GM23338 (cell line): ENCODE measurements at regions not wholly inside any gene's neighbourhood (a gene's known extent, or its start where the extent isn't known, plus 50 kb on each side); places are given as distances from the start of the nearest gene placed in this dataset.

Experiments
- ATAC-seq: fragments of 200-7000 bp; cut with Tn5 transposase; 3 replicates; pipeline ENCODE4 v1.9.1; 2020
- DNase-seq: peaks from one replicate; pipeline ENCODE4 v3.0.0-alpha.2; 2015; ENCODE audit warnings: low spot score
- H2AFZ ChIP-seq: fragments of 200-600 bp; sonication (generic); 2 replicates; pipeline ENCODE4 v1.8.0; 2016; ENCODE audit warnings: antibody characterized with exemption, mild to moderate bottlenecking, moderate library complexity
- H3F3A ChIP-seq: fragments of 200-600 bp; sonication (generic); replicated peaks from 2 replicates; pipeline ENCODE4 v1.8.0; 2017; ENCODE audit warnings: antibody characterized with exemption, mixed run types, low read depth
- H3K27ac ChIP-seq: fragments of 200-600 bp; sonication (generic); 2 replicates; pipeline ENCODE4 v1.6.1; 2016; ENCODE audit warnings: low read depth
- H3K27me3 ChIP-seq: fragments of 200-600 bp; sonication (generic); 2 replicates; pipeline ENCODE4 v1.8.0; 2016; ENCODE audit warnings: mild to moderate bottlenecking, mixed run types, moderate library complexity; ENCODE audit not compliant: insufficient read depth
- H3K36me3 ChIP-seq: fragments of 200-600 bp; sonication (generic); 2 replicates; pipeline ENCODE4 v1.8.0; 2016; ENCODE audit warnings: mild to moderate bottlenecking; ENCODE audit not compliant: insufficient read depth
- H3K4me1 ChIP-seq: fragments of 200-600 bp; sonication (generic); 2 replicates; pipeline ENCODE4 v1.8.0; 2016; ENCODE audit warnings: mild to moderate bottlenecking, moderate library complexity; ENCODE audit not compliant: insufficient read depth
- H3K4me2 ChIP-seq: fragments of 200-600 bp; sonication (generic); 2 replicates; pipeline ENCODE4 v1.7.1; 2017; ENCODE audit warnings: mixed run types
- H3K4me3 ChIP-seq: fragments of 200-600 bp; sonication (generic); 2 replicates; pipeline ENCODE4 v1.6.1; 2016; ENCODE audit warnings: mixed run types
- H3K79me2 ChIP-seq: fragments of 200-600 bp; sonication (generic); replicated peaks from 2 replicates; pipeline ENCODE4 v1.8.0; 2017; ENCODE audit warnings: mild to moderate bottlenecking; ENCODE audit not compliant: insufficient read depth
- H3K9me2 ChIP-seq: fragments of 200-600 bp; sonication (generic); 2 replicates; pipeline ENCODE4 v1.8.0; 2017; ENCODE audit not compliant: insufficient read depth
- H4K20me1 ChIP-seq: fragments of 200-600 bp; sonication (generic); replicated peaks from 2 replicates; pipeline ENCODE4 v1.8.0; 2017; ENCODE audit warnings: mild to moderate bottlenecking; ENCODE audit not compliant: insufficient read depth
- H3K27ac Mint-ChIP-seq: 2 replicates; pipeline ENCODE4 v1.8.0; 2020; ENCODE audit warnings: inconsistent platforms, mild to moderate bottlenecking, moderate library complexity, mixed read lengths
- H3K27me3 Mint-ChIP-seq: 3 replicates; pipeline ENCODE4 v1.8.0; 2022; ENCODE audit warnings: low read depth, mild to moderate bottlenecking, moderate library complexity, mixed read lengths, inconsistent platforms; ENCODE audit not compliant: insufficient read depth, poor library complexity
- H3K36me3 Mint-ChIP-seq: 3 replicates; pipeline ENCODE4 v1.8.0; 2021; ENCODE audit warnings: low read depth, mild to moderate bottlenecking, inconsistent platforms, moderate library complexity, mixed read lengths
- H3K4me1 Mint-ChIP-seq: 3 replicates; pipeline ENCODE4 v1.8.0; 2020; ENCODE audit warnings: mild to moderate bottlenecking, inconsistent platforms, mixed read lengths
- H3K4me3 Mint-ChIP-seq: 3 replicates; pipeline ENCODE4 v1.8.0; 2021; ENCODE audit warnings: moderate library complexity, mild to moderate bottlenecking, inconsistent platforms, mixed read lengths
- H3K9me3 Mint-ChIP-seq: 3 replicates; pipeline ENCODE4 v1.8.0; 2020; ENCODE audit warnings: moderate library complexity, mild to moderate bottlenecking, inconsistent platforms, mixed read lengths
- CREB1 ChIP-seq: fragments of 250-450 bp; sonication (Bioruptor Pico); IDR thresholded peaks from 2 replicates; pipeline ENCODE4 v1.5.0; 2020; ENCODE audit warnings: low read depth, mild to moderate bottlenecking, moderate library complexity
- CTCF ChIP-seq, 2 experiments: fragments of 200-600 bp in 1 of 2; sonication (generic) in 1 of 2; conservative IDR thresholded peaks; 2 replicates each; pipeline versions ENCODE4 v1.5.1 to v1.6.1; 2016 to 2017; ENCODE audit warnings: antibody characterized with exemption in 2 of 2, low read depth in 2 of 2, mild to moderate bottlenecking in 2 of 2, moderate library complexity in 1 of 2
- ETS1 ChIP-seq: IDR thresholded peaks from 2 replicates; pipeline ENCODE4 v1.6.1; 2016; ENCODE audit warnings: antibody characterized with exemption
- EZH2 ChIP-seq: fragments of 200-600 bp; sonication (generic); IDR thresholded peaks from one replicate; pipeline ENCODE4 v1.8.0; 2017; ENCODE audit warnings: antibody characterized with exemption, mild to moderate bottlenecking, low read depth; ENCODE audit not compliant: unreplicated experiment
- EZH2phosphoT487 ChIP-seq: fragments of 200-600 bp; sonication (generic); IDR thresholded peaks from one replicate; pipeline ENCODE4 v1.8.1; 2018; ENCODE audit warnings: antibody characterized with exemption; ENCODE audit not compliant: unreplicated experiment
- JUNB ChIP-seq: IDR thresholded peaks from one replicate; pipeline ENCODE4 v1.6.1; 2016; ENCODE audit warnings: antibody characterized with exemption; ENCODE audit not compliant: unreplicated experiment
- NANOG ChIP-seq: IDR thresholded peaks from 2 replicates; pipeline ENCODE4 v1.6.1; 2016; ENCODE audit warnings: antibody characterized with exemption, borderline replicate concordance
- POLR2AphosphoS5 ChIP-seq: IDR thresholded peaks from 2 replicates; pipeline ENCODE4 v1.6.1; 2016; ENCODE audit warnings: antibody characterized with exemption, low read depth
- REST ChIP-seq: IDR thresholded peaks from one replicate; pipeline ENCODE4 v1.6.1; 2018; ENCODE audit warnings: antibody characterized with exemption; ENCODE audit not compliant: unreplicated experiment
- STAT1 ChIP-seq: IDR thresholded peaks from one replicate; pipeline ENCODE4 v1.6.1; 2016; ENCODE audit warnings: antibody characterized with exemption; ENCODE audit not compliant: unreplicated experiment
- ZNF114 ChIP-seq: fragments of 250-450 bp; sonication (Bioruptor Pico); IDR thresholded peaks from 2 replicates; pipeline ENCODE4 v1.5.0; 2020; ENCODE audit warnings: mild to moderate bottlenecking, moderate library complexity
- ZNF331 ChIP-seq: fragments of 250-450 bp; sonication (Bioruptor Pico); IDR thresholded peaks from 2 replicates; pipeline ENCODE4 v1.5.0; 2020; ENCODE audit warnings: low read depth, mild to moderate bottlenecking, moderate library complexity
- TF ChIP-seq, protein P1 (sequence below): fragments of 250-450 bp; sonication (Bioruptor Pico); IDR thresholded peaks from 2 replicates; pipeline ENCODE4 v1.5.0; 2020; ENCODE audit warnings: mild to moderate bottlenecking, moderate library complexity

DNA sequence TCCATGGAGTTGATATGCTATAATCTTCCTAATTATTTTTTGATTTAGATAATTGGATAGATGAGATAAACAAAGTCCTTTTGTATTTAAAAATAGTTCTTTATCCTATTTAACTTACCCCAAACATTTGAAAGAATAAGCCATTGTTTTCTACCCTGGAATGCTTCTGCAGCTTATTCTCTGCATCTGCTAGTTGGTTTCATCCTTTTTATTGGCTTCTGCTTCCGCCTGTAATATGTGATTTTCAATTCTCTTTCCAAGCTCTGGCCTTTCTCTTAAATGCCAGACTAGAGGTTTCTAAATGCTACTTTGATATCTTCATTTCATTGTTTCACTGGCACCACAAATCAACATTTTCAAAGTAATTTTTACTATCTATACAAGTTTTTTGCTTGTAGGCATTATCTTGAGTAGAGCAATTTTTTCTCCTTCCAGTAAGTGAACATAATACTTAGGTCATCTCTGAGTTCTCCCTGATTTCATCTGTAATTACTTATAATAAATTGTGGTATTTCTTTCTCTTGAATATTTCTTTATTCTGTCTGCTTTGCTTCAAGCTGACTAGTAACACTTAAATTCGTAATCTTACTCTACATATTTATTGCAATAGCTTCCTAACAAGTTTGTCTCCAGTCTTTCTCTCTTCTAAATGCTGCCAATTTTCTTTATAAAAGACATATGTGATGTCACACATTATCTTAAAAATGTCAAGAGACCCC lies 958.4 kb downstream of the SLC6A15 start:
- peaks cover 12% of the 10 kb centered on the region for H3K36me3 Mint-ChIP-seq
- Histone ChIP-seq H2AFZ (no peak overlapping the region), H3F3A (no peaks in the 10 kb centered on the region), H3K4me3 (no peak overlapping the region), H4K20me1 (no peaks in the 10 kb centered on the region), H3K27ac (peak overlapping the region; percentile 41; the same call in 1 of the 2 replicates), H3K27me3 (no peaks in the 10 kb centered on the region), H3K79me2 (no peaks in the 10 kb centered on the region), H3K4me1 (peaks cover 13% of the 10 kb centered on the region; the same call in 1 of the 2 replicates), H3K4me2 (peak overlapping the region; percentile 31; the same call in 1 of the 2 replicates), H3K9me2 (no peaks in the 10 kb centered on the region), H3K36me3 (no peaks in the 10 kb centered on the region)
- H3K9me3 Mint-ChIP-seq, result peaks cover 13% of the 10 kb centered on the region
- H3K4me3 Mint-ChIP-seq, result no peak overlapping the region
- no peaks in the 10 kb centered on the region for H3K27me3 Mint-ChIP-seq
- peaks cover 24% of the 10 kb centered on the region for H3K4me1 Mint-ChIP-seq
- TF ChIP-seq ETS1, result no peak
- TF ChIP-seq CREB1 (CRISPR knock-in tag), result no peak
- no peak for TF ChIP-seq NANOG
- TF ChIP-seq, protein P1, sequence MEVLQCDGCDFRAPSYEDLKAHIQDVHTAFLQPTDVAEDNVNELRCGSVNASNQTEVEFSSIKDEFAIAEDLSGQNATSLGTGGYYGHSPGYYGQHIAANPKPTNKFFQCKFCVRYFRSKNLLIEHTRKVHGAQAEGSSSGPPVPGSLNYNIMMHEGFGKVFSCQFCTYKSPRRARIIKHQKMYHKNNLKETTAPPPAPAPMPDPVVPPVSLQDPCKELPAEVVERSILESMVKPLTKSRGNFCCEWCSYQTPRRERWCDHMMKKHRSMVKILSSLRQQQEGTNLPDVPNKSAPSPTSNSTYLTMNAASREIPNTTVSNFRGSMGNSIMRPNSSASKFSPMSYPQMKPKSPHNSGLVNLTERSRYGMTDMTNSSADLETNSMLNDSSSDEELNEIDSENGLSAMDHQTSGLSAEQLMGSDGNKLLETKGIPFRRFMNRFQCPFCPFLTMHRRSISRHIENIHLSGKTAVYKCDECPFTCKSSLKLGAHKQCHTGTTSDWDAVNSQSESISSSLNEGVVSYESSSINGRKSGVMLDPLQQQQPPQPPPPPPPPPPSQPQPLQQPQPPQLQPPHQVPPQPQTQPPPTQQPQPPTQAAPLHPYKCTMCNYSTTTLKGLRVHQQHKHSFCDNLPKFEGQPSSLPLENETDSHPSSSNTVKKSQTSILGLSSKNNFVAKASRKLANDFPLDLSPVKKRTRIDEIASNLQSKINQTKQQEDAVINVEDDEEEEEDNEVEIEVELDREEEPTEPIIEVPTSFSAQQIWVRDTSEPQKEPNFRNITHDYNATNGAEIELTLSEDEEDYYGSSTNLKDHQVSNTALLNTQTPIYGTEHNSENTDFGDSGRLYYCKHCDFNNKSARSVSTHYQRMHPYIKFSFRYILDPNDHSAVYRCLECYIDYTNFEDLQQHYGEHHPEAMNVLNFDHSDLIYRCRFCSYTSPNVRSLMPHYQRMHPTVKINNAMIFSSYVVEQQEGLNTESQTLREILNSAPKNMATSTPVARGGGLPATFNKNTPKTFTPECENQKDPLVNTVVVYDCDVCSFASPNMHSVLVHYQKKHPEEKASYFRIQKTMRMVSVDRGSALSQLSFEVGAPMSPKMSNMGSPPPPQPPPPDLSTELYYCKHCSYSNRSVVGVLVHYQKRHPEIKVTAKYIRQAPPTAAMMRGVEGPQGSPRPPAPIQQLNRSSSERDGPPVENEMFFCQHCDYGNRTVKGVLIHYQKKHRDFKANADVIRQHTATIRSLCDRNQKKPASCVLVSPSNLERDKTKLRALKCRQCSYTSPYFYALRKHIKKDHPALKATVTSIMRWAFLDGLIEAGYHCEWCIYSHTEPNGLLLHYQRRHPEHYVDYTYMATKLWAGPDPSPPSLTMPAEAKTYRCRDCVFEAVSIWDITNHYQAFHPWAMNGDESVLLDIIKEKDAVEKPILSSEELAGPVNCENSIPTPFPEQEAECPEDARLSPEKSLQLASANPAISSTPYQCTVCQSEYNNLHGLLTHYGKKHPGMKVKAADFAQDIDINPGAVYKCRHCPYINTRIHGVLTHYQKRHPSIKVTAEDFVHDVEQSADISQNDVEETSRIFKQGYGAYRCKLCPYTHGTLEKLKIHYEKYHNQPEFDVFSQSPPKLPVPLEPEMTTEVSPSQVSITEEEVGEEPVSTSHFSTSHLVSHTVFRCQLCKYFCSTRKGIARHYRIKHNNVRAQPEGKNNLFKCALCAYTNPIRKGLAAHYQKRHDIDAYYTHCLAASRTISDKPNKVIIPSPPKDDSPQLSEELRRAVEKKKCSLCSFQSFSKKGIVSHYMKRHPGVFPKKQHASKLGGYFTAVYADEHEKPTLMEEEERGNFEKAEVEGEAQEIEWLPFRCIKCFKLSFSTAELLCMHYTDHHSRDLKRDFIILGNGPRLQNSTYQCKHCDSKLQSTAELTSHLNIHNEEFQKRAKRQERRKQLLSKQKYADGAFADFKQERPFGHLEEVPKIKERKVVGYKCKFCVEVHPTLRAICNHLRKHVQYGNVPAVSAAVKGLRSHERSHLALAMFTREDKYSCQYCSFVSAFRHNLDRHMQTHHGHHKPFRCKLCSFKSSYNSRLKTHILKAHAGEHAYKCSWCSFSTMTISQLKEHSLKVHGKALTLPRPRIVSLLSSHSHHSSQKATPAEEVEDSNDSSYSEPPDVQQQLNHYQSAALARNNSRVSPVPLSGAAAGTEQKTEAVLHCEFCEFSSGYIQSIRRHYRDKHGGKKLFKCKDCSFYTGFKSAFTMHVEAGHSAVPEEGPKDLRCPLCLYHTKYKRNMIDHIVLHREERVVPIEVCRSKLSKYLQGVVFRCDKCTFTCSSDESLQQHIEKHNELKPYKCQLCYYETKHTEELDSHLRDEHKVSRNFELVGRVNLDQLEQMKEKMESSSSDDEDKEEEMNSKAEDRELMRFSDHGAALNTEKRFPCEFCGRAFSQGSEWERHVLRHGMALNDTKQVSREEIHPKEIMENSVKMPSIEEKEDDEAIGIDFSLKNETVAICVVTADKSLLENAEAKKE (CRISPR knock-in tag), result no peak
- no peak for TF ChIP-seq CTCF (conservative IDR thresholded peaks at IDR 0.05; ENCODE audit: low read depth in 2 of 2)
- no peak for TF ChIP-seq EZH2phosphoT487
- TF ChIP-seq JUNB, result no peak
- TF ChIP-seq ZNF114 (CRISPR knock-in tag), result no peak
- no peak for TF ChIP-seq ZNF331 (CRISPR knock-in tag)
- no peak for TF ChIP-seq POLR2AphosphoS5
- no peak for TF ChIP-seq EZH2
- TF ChIP-seq REST, result no peak
- TF ChIP-seq STAT1, result no peak
- ATAC-seq, result no peak; the same call in 2 of the 3 replicates
- H3K27ac Mint-ChIP-seq, result no peak overlapping the region
- DNase-seq, result no peak
